ENCODE measurements at regions not wholly inside any gene's neighbourhood (a gene's known extent, or its start where the extent isn't known, plus 50 kb on each side); places are given as distances from the start of the nearest gene placed in this dataset.

GRCh38 chr11:34783816-34784317 lies 132.3 kb downstream of the APIP start:
- FAIRE-seq: no peak
- Histone ChIP-seq H4K20me1 (replicated peaks in 1 of 2; ENCODE audit: control insufficient read depth in 1 of 2, insufficient read depth in 2 of 2, low read length in 2 of 2) (no peaks in the 10 kb centered on the region), H3K79me2 (ENCODE audit: control insufficient read depth in 1 of 2, insufficient read depth in 2 of 2, low read length in 2 of 2) (no peaks in the 10 kb centered on the region), H2AK5ac (ENCODE audit: low read depth, low read length) (no peak overlapping the region), H3K23me2 (ENCODE audit: low read depth, low read length) (no peaks in the 10 kb centered on the region), H2BK20ac (ENCODE audit: low read length) (no peak overlapping the region), H3K9ac (replicated peaks in 1 of 4; ENCODE audit: extremely low read depth in 1 of 4, low read depth in 3 of 4, low read length in 3 of 4) (no peak overlapping the region), H3K27me3 (replicated peaks in 1 of 4; ENCODE audit: control insufficient read depth in 3 of 4, extremely low read depth in 1 of 4, insufficient read depth in 3 of 4, low read length in 3 of 4) (no peaks in the 10 kb centered on the region), H3K14ac (ENCODE audit: insufficient read length) (no peak overlapping the region), H3K56ac (replicated peaks; ENCODE audit: insufficient read length, low read depth, low read length) (no peak overlapping the region), H3K4me1 (replicated peaks in 1 of 4; ENCODE audit: control insufficient read depth in 3 of 4, insufficient read depth in 4 of 4, low read length in 3 of 4) (no peaks in the 10 kb centered on the region), H3K4me3 (ENCODE audit: extremely low read depth in 1 of 4, insufficient read depth in 2 of 4, low read depth in 3 of 4, low read length in 4 of 4) (no peak overlapping the region), H3K4ac (replicated peaks; ENCODE audit: insufficient read length, low read depth, low read length) (no peak overlapping the region), H4K91ac (replicated peaks; ENCODE audit: insufficient read length, low read length) (no peak overlapping the region), H3K36me3 (ENCODE audit: control insufficient read depth in 2 of 4, insufficient read depth in 4 of 4, low read length in 3 of 4) (no peaks in the 10 kb centered on the region), H3K23ac (ENCODE audit: insufficient read length) (no peak overlapping the region), H3K27ac (ENCODE audit: low read depth, low read length) (no peak overlapping the region), H2AFZ (ENCODE audit: low read length) (no peak overlapping the region), H4K8ac (ENCODE audit: extremely low read depth, insufficient read depth, low read length) (no peak overlapping the region), H2BK15ac (ENCODE audit: low read length) (no peak overlapping the region), H3K79me1 (ENCODE audit: low read depth, low read length) (no peaks in the 10 kb centered on the region), H2BK12ac (ENCODE audit: low read depth, low read length) (no peak overlapping the region), H3K9me3 (ENCODE audit: insufficient read depth in 2 of 2, low read depth in 1 of 2, low read length in 1 of 2) (no peaks in the 10 kb centered on the region), H4K5ac (ENCODE audit: insufficient read length, low read depth, low read length) (no peak overlapping the region), H3K4me2 (ENCODE audit: insufficient read depth in 1 of 2, low read depth in 2 of 2, low read length in 2 of 2) (no peak overlapping the region), H2BK5ac (ENCODE audit: low read depth, low read length) (no peak overlapping the region), H2BK120ac (replicated peaks; ENCODE audit: low read depth, low read length) (no peak overlapping the region), H3K18ac (ENCODE audit: extremely low read depth, low read length) (no peak overlapping the region)
- 76% methylated on average over 3 of the region's 3 CpGs; no CpG with 5 or more reads in 1 of the 2 experiments for WGBS, 2 experiments (ENCODE audit: extremely low coverage in 1 of 2, insufficient coverage in 1 of 2, insufficient read length in 1 of 2, insufficient replicate concordance in 2 of 2, low coverage in 1 of 2, low lambda C conversion rate in 2 of 2, missing lambda C conversion rate in 1 of 2)
- POLR2A ChIA-PET (ENCODE audit: partially characterized antibody): no interaction called here
- TF ChIP-seq ATF2 (IDR thresholded peaks at IDR 0.05; ENCODE audit: low read length) (no peak), BRCA1 (IDR thresholded peaks at IDR 0.05; ENCODE audit: low read depth, low read length) (no peak), JUND (IDR thresholded peaks at IDR 0.05; ENCODE audit: low read length) (no peak), SP2 (IDR thresholded peaks at IDR 0.05; ENCODE audit: low read length) (no peak), CHD2 (IDR thresholded peaks at IDR 0.05; ENCODE audit: low read length) (no peak), E2F6 (IDR thresholded peaks at IDR 0.05) (no peak), BCL11A (IDR thresholded peaks at IDR 0.05; ENCODE audit: low read depth in 2 of 2, low read length in 2 of 2) (no peak), TBP (IDR thresholded peaks at IDR 0.05; ENCODE audit: low read depth, low read length) (no peak), FOSL1 (IDR thresholded peaks at IDR 0.05; ENCODE audit: insufficient read depth, low read depth, low read length) (no peak), SRF (IDR thresholded peaks at IDR 0.05; ENCODE audit: low read depth, low read length) (no peak), RBBP5 (IDR thresholded peaks at IDR 0.05; ENCODE audit: borderline replicate concordance, low read depth, low read length) (no peak), SUZ12 (IDR thresholded peaks at IDR 0.05; ENCODE audit: low read length) (no peak)
- CTCF ChIA-PET (ENCODE audit: partially characterized antibody): no interaction called here
- DNase-seq (ENCODE audit: low read depth in 1 of 2, low spot score in 2 of 2): no peak

Data from H1 (cell line).